Non-pigmented ciliary epithelial cell (primary cell): ENCODE measurements at regions not wholly inside any gene's neighbourhood (a gene's known extent, or its start where the extent isn't known, plus 50 kb on each side); places are given as distances from the start of the nearest gene placed in this dataset.

Experiments
- DNase-seq: peaks from one replicate; pipeline ENCODE4 v3.0.0-alpha.2; 2010; ENCODE audit warnings: low read depth

DNA sequence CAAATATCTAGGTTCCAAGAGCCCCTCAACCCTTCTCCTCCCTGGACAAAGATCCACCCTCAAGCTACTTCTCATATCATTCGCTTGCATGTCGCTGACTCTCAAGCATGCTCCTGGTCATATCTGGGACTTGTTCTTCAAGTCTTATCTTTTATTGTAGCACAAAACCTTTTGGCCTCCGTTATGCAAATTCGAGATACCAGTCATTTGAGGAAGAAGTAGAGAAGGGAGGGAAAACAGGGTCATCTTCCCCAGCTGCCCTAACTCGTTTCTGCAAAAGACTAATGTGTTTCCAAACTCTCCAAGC lies 63.8 kb upstream of the ETS2 start:
- DNase-seq, result no peak

GRCh38 chr21:38742580-38743260 lies 63.0 kb upstream of the ETS2 start:
- DNase-seq, result no peak

GRCh38 chr21:38743772-38744529 lies 61.8 kb upstream of the ETS2 start:
- DNase-seq, result no peak

DNA sequence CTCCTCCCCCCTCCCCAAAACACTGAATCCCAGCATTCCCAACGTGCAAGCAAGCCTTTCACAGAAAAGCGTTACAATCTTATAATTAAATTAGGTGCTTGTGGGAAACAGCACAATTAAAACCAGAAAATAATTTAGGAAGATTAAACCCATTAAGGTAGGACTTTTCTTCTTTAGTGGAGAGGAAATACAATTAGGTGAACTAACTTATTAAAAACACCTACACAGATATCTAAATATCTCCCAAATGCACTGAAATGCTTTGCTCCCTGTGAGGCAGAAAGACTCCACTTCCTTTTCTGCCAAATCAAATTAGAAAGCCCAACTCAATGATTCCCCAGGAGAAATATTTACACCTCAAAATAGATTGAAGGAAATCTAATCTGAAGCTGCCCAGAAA lies 60.9 kb upstream of the ETS2 start:
- no peak for DNase-seq

DNA sequence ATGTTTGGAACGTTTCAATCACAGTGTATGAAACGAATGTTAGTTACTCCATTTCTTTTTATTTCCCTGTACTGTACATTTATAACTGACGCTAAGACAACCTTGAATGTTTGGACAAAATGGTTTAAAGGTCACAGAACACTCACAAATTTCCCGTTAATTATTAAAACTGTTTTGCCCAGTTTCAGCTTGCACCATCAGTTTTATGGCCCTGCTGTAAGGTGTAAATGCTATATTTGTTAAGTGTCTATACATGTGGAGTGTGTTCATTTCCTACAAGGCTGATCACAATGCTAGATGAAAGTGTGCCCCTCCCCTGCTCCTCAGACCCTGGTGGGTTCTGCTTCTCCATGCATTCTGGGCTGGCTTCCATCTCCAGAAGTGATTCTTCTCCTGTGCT lies 57.9 kb upstream of the ETS2 start:
- no peak for DNase-seq

DNA sequence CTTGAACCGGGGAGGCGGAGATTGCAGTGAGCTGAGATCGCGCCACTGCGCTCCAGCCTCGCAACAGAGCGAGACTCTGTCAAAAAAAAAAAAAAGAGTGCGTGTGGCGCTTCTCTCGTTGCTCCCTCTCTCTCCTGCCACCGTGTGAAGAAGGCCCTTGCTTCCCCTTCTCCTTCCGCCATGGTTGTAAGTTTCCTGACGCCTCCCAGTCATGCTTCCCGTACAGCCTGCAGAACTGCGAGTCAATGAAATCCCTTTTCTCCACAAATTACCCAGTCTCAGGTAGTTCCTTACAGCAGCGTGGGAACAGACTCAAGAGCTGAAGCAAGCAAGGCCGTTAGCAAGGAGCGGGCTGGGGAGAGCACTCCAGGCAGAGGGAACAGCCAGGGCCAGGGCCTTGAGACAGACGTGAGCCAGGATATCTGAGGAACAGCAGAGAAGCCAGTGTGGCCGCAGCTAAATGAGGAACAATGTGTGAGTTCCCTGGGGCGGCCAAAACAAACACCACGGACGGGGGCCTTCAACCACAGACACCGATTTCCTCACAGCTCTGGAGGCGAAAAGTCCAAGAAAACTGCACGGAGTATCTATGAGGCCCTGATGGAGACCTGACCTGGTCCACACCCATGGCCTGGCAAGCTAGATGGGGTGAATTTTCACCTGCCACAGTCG lies 54.2 kb upstream of the ETS2 start:
- no peak for DNase-seq

- DNase-seq, result no peak
These were observed 53.7 kb upstream of the ETS2 start for GRCh38 chr21:38752051-38752505.

- no peak for DNase-seq
These were observed 52.6 kb upstream of the ETS2 start for GRCh38 chr21:38753114-38753513.

DNA sequence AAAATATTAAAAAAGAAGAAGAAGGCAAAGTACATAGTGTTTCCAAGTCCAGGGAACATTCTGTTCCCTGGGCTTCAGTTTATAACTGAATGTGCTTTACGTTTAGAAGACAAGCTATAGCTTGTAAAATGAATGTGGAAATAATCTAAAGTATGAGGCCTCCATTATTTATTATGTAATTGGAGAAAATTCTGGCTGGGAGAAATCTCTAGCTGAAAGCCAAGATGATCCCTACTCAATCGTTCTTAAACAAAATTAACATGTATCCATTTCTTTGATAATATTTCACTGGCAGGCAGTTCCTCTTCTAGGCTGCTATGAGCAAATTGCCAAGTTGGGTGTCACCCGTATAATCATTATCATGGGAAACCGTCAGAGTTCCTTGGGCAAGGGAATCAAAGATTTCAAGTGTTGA lies 52.2 kb upstream of the ETS2 start:
- no peak for DNase-seq
